Right renal cortex interstitium (tissue), 3 donors: ENCODE measurements at regions not wholly inside any gene's neighbourhood (a gene's known extent, or its start where the extent isn't known, plus 50 kb on each side); places are given as distances from the start of the nearest gene placed in this dataset.
A peak's percentile ranks its signal among the peaks of the same experiment; 100 is the strongest.
"Not testable (repeated sequence)": the region's sequence is repeated elsewhere in the genome, so short reads cannot be mapped to it uniquely, and the experiment has no call there.

ENCODE experiments used
- DNase-seq, 3 donors: peaks; one replicate each; pipeline ENCODE4 v3.0.0-alpha.2; 2013; ENCODE audit warnings: low read depth in 3 of 3, low spot score in 2 of 3

DNA sequence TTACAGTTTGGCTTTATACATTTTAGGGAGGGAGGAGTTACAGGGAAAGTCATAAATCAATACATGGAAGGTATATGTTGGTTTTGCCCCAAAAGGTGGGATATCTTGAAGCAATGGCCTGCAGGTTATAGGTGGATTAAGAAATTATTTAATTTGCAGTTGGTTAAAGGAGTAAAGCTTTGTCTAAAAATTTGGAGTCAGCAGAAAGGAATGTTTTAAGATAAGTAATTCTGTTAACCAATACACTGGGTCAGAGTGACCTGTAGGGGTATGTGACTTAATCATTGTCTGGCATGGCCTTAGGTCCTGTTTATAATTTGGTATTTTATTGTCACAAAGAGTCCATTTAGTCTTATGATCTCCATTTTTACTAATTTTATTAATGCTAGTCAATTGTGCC is 115.0 kb downstream of the AGTR2 start:
- no peak for DNase-seq

DNA sequence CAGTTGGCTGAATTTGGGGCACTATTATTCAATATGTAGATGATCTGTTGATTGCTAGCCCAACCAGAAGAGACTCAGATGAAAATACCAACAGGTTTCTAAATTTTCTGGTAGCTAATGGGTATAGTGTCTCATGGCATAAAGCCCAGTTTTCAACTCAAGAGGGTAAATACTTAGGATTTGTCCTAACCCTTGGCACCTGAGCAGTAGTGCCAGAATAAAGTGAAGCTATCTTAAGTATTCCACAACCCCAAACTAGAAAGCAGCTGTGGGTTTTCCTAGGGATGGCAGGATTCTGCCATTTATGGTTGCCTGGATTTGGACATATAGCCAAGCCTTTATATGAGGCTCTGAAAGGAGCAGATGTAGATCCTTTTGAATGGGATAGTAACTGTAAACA is 119.0 kb downstream of the AGTR2 start:
- DNase-seq = no peak

DNA sequence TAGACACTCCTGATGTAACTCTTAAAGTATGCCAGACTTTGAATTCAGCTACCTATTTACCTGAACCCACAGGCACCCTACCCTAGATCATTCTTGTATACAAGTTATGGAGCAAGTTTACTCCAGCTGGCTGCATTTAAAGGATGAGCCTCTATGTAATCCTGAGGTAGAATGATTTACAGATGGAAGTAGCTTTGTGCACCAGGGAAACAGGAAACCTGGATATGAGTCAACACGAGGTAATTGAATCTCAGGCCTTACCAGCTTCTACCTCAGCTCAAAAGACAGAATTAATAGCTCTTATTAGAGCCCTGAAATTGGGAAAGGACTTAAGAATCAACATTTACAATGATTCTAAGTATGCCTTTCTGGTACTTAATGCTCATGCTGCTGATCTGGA is 119.8 kb downstream of the AGTR2 start:
- no peak for DNase-seq

DNA sequence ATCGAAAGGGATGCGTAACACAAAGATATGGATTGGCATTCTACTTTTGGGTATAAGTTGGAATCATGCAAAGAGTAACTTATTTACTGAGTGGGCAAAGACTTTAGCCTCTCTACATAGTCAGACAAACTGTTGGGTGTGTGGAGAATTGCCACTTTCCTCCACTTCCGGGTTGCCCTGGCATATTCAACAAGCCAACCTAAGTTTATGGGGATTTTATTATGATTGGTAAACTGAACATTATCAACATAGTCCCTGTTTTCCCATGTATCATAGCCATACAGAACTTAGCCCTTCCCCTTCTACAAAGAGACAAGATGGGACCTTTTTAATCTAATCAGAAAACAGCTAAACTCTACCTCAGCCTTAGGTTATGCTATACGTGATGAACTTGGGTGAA is 121.6 kb downstream of the AGTR2 start:
- DNase-seq = no peak

DNA sequence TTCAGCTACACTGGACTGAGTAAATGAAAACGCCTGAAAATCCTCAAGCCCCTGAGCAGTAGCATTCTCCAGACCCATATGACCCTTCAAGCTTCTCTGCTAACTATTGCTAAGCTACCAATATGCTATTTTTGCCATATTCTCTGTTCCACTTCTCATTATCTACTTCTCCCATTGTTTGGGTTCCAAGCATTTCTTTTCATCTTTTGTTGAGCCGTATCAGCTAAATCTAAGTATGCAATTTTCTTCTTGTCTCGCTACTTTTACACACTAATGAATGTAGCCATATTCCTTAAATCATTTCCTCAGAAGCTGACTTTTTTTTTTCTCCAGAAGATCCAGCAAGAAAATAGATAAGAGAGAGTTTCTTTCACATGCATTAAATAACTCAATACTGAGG is 128.4 kb downstream of the AGTR2 start:
- DNase-seq = no peak

DNA sequence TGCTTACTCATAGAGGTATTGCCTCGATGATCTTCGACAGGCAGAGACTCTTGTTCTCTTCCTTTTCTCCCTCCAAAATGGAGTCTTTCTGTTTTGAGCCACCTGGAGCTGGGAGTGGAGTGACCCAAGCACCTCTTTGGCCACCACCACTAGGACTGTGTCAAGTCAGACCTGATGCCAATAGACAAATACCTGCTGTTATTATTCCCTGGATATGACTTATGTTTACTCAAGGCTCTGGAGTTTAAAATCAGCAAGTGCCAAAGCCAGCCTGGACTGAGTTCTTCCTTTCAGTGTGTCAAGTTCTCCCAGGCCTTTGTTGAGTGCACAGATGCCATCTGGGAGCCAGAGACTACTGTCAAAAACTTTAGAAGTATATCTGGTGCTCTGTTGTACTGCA is 130.2 kb upstream of the SLC6A14 start:
- no peak for DNase-seq

DNA sequence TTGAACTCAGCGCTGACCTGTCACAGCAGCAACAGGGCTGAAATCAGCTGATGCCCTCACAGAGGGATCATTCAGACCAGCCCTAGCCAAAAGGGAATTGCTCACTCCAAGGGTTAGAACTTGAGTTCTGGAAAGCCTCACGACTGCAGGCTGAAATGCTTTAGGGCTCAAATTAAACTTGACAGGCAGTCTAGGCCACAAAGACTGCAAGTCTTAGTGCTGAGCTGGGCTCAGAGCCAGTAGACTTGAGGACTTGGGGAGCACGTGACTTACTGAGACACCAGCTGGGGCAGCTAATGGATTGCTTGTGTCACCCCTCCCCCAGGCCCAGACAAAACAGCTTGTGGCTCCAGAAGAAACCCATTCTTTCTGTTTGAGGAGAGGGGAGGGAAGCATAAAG is 119.0 kb upstream of the SLC6A14 start:
- DNase-seq = peak in 2 of 3 donors; percentile 51 to 53

DNA sequence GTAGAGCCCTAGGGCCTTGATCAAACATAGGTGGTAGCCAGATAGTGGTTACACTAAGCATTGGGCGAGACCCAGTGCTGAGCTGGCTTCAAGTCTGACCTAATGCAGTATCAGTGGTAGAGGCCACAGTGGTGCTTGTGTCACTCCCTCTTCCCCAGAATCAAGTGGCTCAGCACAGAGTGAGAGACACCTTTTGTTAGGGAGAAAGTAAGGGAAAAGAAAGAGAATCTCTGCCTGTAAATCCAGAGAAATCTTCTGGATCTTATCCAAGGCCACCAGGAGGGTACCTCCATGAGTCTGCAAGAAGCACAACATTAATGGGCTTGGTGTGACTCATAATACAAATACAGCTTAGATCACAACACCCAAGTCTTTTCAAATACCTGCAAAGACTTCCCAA is 117.7 kb upstream of the SLC6A14 start:
- DNase-seq = no peak

DNA sequence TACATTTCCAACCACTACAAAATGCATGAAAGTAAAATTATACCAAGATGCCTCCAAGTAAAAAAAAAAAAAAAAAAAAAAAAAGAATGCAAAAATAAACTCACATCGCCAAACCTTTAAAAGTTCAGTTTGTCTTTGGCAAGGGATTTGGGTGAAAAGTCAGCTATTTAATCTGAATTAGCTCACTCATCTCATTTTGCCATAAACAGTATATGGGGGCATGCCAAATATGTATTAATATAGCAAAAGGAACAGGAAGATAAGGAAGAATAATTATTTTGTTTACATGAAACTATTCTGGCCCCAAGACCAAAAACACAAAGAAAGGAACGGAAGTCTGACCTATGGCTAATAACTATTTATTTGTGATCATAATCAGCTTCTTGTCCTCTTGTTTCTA is 114.7 kb upstream of the SLC6A14 start:
- no peak for DNase-seq

DNA sequence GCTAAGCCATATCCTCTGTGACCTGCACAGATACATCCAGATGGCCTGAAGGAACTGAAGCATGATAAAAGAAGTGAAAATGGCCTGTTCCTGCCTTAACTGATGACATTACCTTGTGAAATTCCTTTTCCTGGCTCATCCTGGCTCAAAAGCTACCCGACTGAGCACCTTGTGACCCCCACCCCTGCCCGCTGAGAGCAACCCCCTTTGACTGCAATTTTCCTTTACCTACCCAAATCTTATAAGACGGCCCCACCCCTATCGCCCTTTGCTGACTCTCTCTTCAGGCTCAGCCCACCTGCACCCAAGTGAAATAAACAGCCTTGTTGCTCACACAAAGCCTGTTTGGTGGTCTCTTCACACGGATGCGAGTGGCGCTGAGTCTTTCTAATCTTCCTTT is 104.4 kb upstream of the SLC6A14 start:
- DNase-seq = not testable (repeated sequence)

DNA sequence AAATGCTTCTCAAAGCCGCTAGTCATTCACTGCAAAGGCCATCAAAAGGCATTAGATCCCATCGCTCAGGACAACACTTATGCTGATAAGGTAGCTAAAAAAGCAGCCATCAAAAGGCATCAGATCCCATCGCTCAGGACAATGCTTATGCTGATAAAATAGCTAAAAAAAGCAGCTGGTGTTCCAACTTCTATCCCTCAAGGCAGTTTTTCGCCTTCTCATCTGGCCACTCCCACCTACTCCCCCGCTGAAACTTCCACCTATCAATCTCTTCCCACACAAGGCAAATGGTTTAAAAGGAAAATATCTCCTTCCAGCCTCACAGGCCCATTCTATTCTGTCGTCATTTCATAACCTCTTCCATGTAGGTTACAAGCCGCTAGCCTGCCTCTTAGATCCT is 101.6 kb upstream of the SLC6A14 start:
- DNase-seq = not testable (repeated sequence)

DNA sequence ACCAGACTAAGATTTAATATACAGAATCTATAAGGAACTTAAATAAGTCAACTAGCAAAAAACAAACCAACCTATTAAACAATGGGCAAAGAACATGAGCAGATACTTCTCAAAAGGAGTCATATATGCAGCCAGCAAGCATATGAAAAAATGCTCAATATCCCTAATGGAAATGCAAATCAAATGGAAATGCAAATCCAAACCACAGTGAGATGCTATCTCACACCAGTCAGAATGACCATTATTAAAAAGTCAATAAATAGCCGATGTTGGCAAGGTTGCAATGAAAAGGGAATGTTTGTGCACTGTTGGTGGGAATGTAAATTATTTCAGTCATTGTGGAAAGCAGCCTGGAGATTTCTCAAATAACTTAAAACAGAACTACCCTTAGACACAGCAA is 97.0 kb upstream of the SLC6A14 start:
- DNase-seq = no peak

DNA sequence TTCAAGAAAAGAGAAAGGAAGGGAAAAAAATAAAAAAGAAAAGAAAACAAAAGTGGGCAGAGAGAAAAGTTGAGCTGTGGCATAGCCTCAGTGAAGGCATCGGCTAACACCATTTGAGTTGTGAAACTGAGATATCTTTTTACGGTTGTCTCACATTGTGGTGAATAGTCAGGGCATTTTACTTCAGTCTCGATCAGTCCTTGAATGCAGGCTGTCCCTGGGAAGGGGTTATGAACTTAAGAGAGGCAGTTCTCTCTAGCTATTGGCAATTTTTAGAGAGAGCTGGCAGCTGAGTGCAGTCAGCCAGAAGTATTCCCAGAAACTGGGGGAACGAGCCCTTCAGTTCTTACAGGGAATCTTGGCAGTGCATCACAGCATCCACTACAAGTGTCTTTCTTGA is 93.5 kb upstream of the SLC6A14 start:
- no peak for DNase-seq

DNA sequence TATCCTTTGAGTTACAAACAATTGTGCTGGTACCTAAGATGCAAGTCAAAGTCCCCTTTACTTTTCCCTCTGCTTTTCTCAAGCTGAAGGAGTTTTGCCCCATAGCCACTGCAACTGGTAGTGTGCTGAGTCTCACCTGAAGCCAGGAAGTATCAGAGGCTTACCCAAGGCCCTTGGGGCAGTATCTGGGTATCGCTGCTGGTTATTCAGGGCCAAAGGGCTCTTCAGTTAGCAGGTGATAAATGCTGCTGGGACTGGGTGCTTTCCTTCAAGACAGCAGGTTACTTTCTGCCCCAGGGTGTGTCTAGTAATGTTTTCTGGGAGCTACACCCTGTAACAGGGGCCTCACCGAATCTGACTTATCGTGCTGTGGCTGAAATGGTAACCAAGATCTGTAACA is 90.4 kb upstream of the SLC6A14 start:
- no peak for DNase-seq

DNA sequence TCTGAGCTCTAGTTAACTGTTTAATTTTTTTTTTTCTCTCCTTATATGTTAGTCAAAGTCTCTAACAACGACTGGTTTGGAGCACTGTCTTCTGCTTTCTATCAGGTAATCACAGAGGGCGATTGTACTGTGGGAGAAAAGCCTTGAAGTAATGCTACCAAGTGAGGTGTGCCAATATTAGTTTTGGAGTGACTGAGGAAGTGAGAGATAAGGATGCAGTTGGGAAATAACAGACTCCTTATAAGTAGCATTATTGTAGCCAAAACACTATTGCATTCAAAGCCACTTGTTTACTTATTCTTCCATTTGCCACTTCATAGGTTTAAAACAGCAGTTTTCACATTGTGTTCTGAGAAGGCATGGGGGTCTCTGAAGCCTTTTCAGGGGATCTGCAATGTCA is 79.1 kb upstream of the SLC6A14 start:
- no peak for DNase-seq

DNA sequence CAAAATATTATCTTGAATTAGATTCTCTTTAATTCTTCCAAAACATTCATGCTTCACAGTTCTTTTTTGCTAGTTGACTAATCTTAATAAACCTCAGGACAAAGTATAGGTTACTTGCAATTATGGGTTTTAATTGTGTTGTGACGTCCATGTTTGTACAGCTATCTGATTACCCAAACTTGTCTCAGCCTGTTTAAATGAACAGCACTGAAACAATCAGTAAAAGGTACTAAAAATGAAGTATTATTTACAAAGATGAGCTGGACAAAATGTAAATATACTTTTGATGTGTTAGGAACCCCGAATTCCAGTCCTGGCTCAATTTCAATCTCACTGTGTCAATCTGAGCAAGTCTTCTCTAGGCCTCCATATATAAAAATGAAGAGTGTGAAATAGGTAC is 57.4 kb upstream of the SLC6A14 start:
- DNase-seq = no peak

DNA sequence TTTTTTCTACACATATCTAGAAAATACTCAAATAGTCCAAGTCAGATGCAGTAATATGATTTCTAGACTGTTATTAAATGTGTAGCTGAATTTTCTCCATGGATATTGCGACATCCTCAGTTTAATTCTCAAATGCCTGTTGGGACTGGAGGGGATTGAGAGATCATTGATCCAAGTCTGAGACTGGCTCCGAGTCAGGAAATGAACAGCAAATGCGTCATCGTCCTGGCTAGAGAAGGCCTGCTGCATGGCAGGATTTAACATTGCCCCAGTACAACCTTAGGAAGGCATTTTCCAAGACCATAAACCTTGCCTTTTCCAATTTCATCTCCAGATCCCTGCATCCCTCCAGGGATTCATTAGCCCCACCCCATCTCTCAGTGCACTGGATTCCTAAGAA is 56.6 kb upstream of the SLC6A14 start:
- DNase-seq = no peak

DNA sequence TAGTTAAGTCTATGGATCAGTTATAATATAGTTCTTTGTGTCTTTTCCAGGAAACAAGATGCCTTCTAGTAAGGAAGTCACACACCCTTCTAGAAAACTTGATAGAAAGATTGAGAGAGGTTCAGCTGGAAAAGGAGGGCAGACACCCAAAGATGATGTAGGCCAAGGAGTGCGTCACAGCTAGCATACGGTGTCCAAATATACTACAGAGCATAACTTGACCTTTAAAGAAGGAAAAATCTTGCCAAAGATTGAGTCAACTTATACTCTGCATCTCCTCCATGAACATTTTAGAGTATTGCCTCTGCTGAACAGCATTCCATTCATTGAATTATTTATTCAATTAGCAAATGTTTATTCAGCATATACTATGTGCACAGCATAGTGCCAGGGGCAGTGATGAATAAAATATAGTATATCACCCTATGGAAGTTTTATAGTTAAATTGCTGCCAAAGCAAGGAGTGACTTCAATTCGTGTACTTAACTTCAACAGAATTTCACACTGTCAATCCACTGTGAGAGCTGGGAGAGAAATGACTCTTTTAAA is 51.9 kb upstream of the SLC6A14 start:
- DNase-seq = no peak
